ENCODE measurements at regions not wholly inside any gene's neighbourhood (a gene's known extent, or its start where the extent isn't known, plus 50 kb on each side); places are given as distances from the start of the nearest gene placed in this dataset.

- H3K4me3 ChIP-seq (ENCODE audit: extremely low read depth in 1 of 4, insufficient read depth in 2 of 4, low read depth in 3 of 4, low read length in 4 of 4) = no peak overlapping the region
- CTCF ChIA-PET (ENCODE audit: partially characterized antibody) = no interaction called here
- FAIRE-seq (no peak), DNase-seq (ENCODE audit: low read depth in 1 of 2, low spot score in 2 of 2) (no peak)
- no peaks in the 10 kb centered on the region for H3K23me2 ChIP-seq (ENCODE audit: low read depth, low read length)
- no peak overlapping the region for H4K5ac ChIP-seq (ENCODE audit: insufficient read length, low read depth, low read length)
- H2BK5ac ChIP-seq (ENCODE audit: low read depth, low read length) = no peak overlapping the region
- no peak overlapping the region for H3K9ac ChIP-seq (replicated peaks in 1 of 4; ENCODE audit: extremely low read depth in 1 of 4, low read depth in 3 of 4, low read length in 3 of 4)
- H3K14ac ChIP-seq (ENCODE audit: insufficient read length) = no peak overlapping the region
- no peaks in the 10 kb centered on the region for H3K79me2 ChIP-seq (ENCODE audit: control insufficient read depth in 1 of 2, insufficient read depth in 2 of 2, low read length in 2 of 2)
- no peak overlapping the region for H4K8ac ChIP-seq (ENCODE audit: extremely low read depth, insufficient read depth, low read length)
- no peaks in the 10 kb centered on the region for H3K4me1 ChIP-seq (replicated peaks in 1 of 4; ENCODE audit: control insufficient read depth in 3 of 4, insufficient read depth in 4 of 4, low read length in 3 of 4)
- no peak overlapping the region for H3K56ac ChIP-seq (replicated peaks; ENCODE audit: insufficient read length, low read depth, low read length)
- no peak overlapping the region for H2AK5ac ChIP-seq (ENCODE audit: low read depth, low read length)
- no peak overlapping the region for H2AFZ ChIP-seq (ENCODE audit: low read length)
- no peak overlapping the region for H2BK120ac ChIP-seq (replicated peaks; ENCODE audit: low read depth, low read length)
- H2BK15ac ChIP-seq (ENCODE audit: low read length) = no peak overlapping the region
- H3K23ac ChIP-seq (ENCODE audit: insufficient read length) = no peak overlapping the region
- no peaks in the 10 kb centered on the region for H3K79me1 ChIP-seq (ENCODE audit: low read depth, low read length)
- no peak overlapping the region for H2BK12ac ChIP-seq (ENCODE audit: low read depth, low read length)
- no peaks in the 10 kb centered on the region for H4K20me1 ChIP-seq (replicated peaks in 1 of 2; ENCODE audit: control insufficient read depth in 1 of 2, insufficient read depth in 2 of 2, low read length in 2 of 2)
- H4K91ac ChIP-seq (replicated peaks; ENCODE audit: insufficient read length, low read length) = no peak overlapping the region
- no peaks in the 10 kb centered on the region; a peak in 1 of 4 replicates for H3K9me3 ChIP-seq (ENCODE audit: insufficient read depth in 2 of 2, low read depth in 1 of 2, low read length in 1 of 2)
- no peak overlapping the region for H3K4me2 ChIP-seq (ENCODE audit: insufficient read depth in 1 of 2, low read depth in 2 of 2, low read length in 2 of 2)
- H2BK20ac ChIP-seq (ENCODE audit: low read length) = no peak overlapping the region
- POLR2A ChIA-PET (ENCODE audit: partially characterized antibody) = no interaction called here
- no peaks in the 10 kb centered on the region for H3K27me3 ChIP-seq (replicated peaks in 1 of 4; ENCODE audit: control insufficient read depth in 3 of 4, extremely low read depth in 1 of 4, insufficient read depth in 3 of 4, low read length in 3 of 4)
- H3K27ac ChIP-seq (ENCODE audit: low read depth, low read length) = no peak overlapping the region
- no peak overlapping the region for H3K4ac ChIP-seq (replicated peaks; ENCODE audit: insufficient read length, low read depth, low read length)
- H3K18ac ChIP-seq (ENCODE audit: extremely low read depth, low read length) = no peak overlapping the region
- H3K36me3 ChIP-seq (ENCODE audit: control insufficient read depth in 2 of 4, insufficient read depth in 4 of 4, low read length in 3 of 4) = no peaks in the 10 kb centered on the region
- WGBS, 2 experiments (ENCODE audit: extremely low coverage in 1 of 2, insufficient coverage in 1 of 2, insufficient read length in 1 of 2, insufficient replicate concordance in 2 of 2, low coverage in 1 of 2, low lambda C conversion rate in 2 of 2, missing lambda C conversion rate in 1 of 2) = 86% methylated on average over 1 of the region's 1 CpG; no CpG with 5 or more reads in 1 of the 2 experiments
- TF ChIP-seq CBX8 (IDR thresholded peaks at IDR 0.05; ENCODE audit: borderline replicate concordance, low read depth, low read length) (no peak), SP4 (IDR thresholded peaks at IDR 0.05; ENCODE audit: low read length) (no peak), CTBP2 (IDR thresholded peaks at IDR 0.05; ENCODE audit: borderline replicate concordance, insufficient read depth, insufficient read length, low read length) (no peak), ATF3 (IDR thresholded peaks at IDR 0.05; ENCODE audit: insufficient read depth, low read depth, low read length) (no peak), MAFK (IDR thresholded peaks at IDR 0.05; ENCODE audit: low read depth, low read length) (no peak), CTCF (IDR thresholded peaks at IDR 0.05; ENCODE audit: control extremely low read depth in 1 of 3, insufficient read depth in 1 of 3, low read depth in 1 of 3, low read length in 3 of 3) (no peak), GTF2F1 (IDR thresholded peaks at IDR 0.05; ENCODE audit: borderline replicate concordance, low read depth, low read length) (no peak), EP300 (IDR thresholded peaks at IDR 0.05; ENCODE audit: borderline replicate concordance in 1 of 2, low read depth in 2 of 2, low read length in 2 of 2) (no peak), RXRA (IDR thresholded peaks at IDR 0.05; ENCODE audit: insufficient read depth, low read depth, low read length) (no peak), CBX5 (IDR thresholded peaks at IDR 0.05; ENCODE audit: low read depth, low read length) (no peak), EZH2 (IDR thresholded peaks at IDR 0.05; ENCODE audit: low read depth, low read length, severe bottlenecking) (no peak)
These were observed 74.7 kb upstream of the ELL2 start for GRCh38 chr5:96036301-96036700.

Measured in H1 (cell line).